Breast epithelium (tissue), 4 donors: ENCODE measurements at regions not wholly inside any gene's neighbourhood (a gene's known extent, or its start where the extent isn't known, plus 50 kb on each side); places are given as distances from the start of the nearest gene placed in this dataset.

Source experiments
- DNase-seq, 2 donors: peaks; one replicate each; pipeline ENCODE4 v3.0.0-alpha.2; 2019; ENCODE audit warnings: low spot score in 2 of 2
- H3K27ac ChIP-seq, 2 donors: fragments of 200-600 bp; sonication (generic) in 1 of 2; one replicate each; pipeline ENCODE4 v1.5.1; 2016 to 2019; ENCODE audit warnings: mild to moderate bottlenecking in 1 of 2
- H3K27me3 ChIP-seq, 2 donors: fragments of 200-600 bp; sonication (generic) in 1 of 2; one replicate each; pipeline versions ENCODE4 v1.5.1 to v1.6.0; 2017 to 2019; ENCODE audit warnings: control low read depth in 1 of 2, mild to moderate bottlenecking in 1 of 2
- H3K36me3 ChIP-seq: fragments of 200-600 bp; one replicate; pipeline ENCODE4 v1.5.1; 2019
- H3K4me1 ChIP-seq, 2 donors: fragments of 200-600 bp; sonication (generic); one replicate each; pipeline ENCODE4 v1.5.1; 2016 to 2019; ENCODE audit warnings: control low read depth in 1 of 2
- H3K4me3 ChIP-seq, 3 donors: fragments of 200-600 bp; sonication (generic); 1 replicate in 2 of 3; 2 replicates in 1 of 3; pipeline ENCODE4 v1.5.1; 2016 to 2019; ENCODE audit warnings: mild to moderate bottlenecking in 3 of 3, moderate library complexity in 2 of 3
- H3K9me3 ChIP-seq, 2 donors: fragments of 200-600 bp; sonication (generic) in 1 of 2; one replicate each; pipeline ENCODE4 v1.5.1; 2016 to 2019; ENCODE audit warnings: control low read depth in 1 of 2
- CTCF ChIP-seq, 3 donors: fragments of 450-650 bp; IDR thresholded peaks; one replicate each; pipeline ENCODE4 v1.5.1; 2016 to 2017; ENCODE audit warnings: antibody characterized with exemption in 3 of 3, mild to moderate bottlenecking in 3 of 3, moderate library complexity in 3 of 3
- POLR2A ChIP-seq: fragments of 450-650 bp; IDR thresholded peaks from one replicate; pipeline ENCODE4 v1.6.1; 2016; ENCODE audit warnings: antibody characterized with exemption, mild to moderate bottlenecking, moderate library complexity
- POLR2AphosphoS5 ChIP-seq, 3 donors: sonication (generic); formaldehyde crosslinking; IDR thresholded peaks; one replicate each; pipeline ENCODE4 v1.6.1; 2017; ENCODE audit warnings: antibody characterized with exemption in 3 of 3
- intact Hi-C: fragments of 100-400 bp; cut with DNase I; formaldehyde crosslinking; loops from one replicate; pipeline ENCODE4 v1.15.1; 2023; ENCODE audit warnings: low total_unique reads

- H3K9me3 ChIP-seq, result no peaks in the 10 kb centered on the region
- no peaks in the 10 kb centered on the region for H3K27me3 ChIP-seq
- no peaks in the 10 kb centered on the region for H3K36me3 ChIP-seq
- no peak overlapping the region for H3K4me3 ChIP-seq
- intact Hi-C loops, result no loop called here
- H3K4me1 ChIP-seq, result no peaks in the 10 kb centered on the region
- H3K27ac ChIP-seq, result no peak overlapping the region
- no peak for DNase-seq
- TF ChIP-seq POLR2A, result no peak
- TF ChIP-seq CTCF (IDR thresholded peaks at IDR 0.05), result no peak
- no peak for TF ChIP-seq POLR2AphosphoS5 (IDR thresholded peaks at IDR 0.05)
Measured at GRCh38 chr1:198829944-198830343, 191.1 kb downstream of the PTPRC start.

DNA sequence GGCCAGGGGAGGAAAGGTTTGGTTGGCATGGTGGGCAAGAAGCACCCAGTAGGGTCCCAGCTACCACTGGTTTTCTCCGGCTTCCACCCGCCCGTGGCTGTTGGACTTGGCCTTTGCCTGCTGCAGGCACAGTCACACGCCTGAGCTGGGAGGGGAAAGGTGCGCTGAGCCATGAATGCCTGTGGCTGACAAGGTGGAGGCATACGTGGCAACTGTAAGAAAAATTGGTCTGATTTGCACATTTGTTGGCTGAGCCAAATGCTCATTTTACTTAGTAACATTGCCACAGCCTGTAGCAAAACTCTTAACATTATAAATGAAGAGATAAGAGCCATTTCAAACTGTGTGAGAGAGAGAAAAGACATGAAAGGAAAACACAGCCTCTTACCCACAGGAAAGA lies 191.6 kb downstream of the PTPRC start:
- Histone ChIP-seq H3K9me3 (no peaks in the 10 kb centered on the region), H3K27me3 (no peaks in the 10 kb centered on the region), H3K36me3 (no peaks in the 10 kb centered on the region), H3K27ac (no peak overlapping the region), H3K4me1 (no peaks in the 10 kb centered on the region), H3K4me3 (no peak overlapping the region)
- no peak for DNase-seq
- TF ChIP-seq POLR2AphosphoS5 (IDR thresholded peaks at IDR 0.05) (no peak), CTCF (IDR thresholded peaks at IDR 0.05) (no peak), POLR2A (no peak)
- intact Hi-C loops, result no loop called here

DNA sequence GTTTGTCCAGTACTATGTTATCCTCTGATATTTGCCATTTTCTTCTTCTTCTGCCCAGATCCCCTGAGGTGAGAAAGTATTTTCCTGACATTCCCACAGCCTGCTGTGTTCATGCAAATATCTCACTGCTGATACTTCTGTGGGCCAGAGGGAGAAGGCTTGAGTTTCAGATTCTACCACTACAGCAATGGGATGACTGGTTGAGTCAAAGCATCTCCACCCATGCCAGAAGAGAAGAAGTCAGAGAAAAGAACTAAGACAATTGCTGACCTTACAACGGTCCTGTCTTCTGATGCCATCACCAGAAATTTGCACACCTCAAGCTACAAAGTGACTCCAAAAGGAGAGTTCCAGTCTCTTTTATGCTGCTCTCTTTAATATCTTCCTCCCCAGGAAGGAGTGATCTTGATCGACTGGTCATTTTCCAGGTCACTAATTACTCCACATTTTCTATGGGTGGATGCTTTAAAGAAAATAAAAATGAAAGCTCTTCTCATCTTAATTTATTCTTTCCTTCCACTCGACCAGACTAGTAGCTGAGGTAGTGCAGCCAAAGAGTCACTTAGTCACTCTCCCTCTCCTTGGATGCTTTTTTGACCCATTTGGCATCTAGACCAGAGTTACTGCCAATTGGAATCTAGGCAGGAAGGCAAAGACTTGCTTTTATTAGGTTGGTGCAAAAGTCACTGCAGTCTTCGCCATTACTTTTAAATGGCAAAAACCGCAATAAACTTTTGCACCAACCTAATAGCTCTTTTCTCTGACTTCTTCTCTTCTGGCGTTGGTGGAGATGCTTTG lies 195.1 kb downstream of the PTPRC start:
- no peaks in the 10 kb centered on the region for H3K36me3 ChIP-seq
- no peak for DNase-seq
- no peak overlapping the region for H3K27ac ChIP-seq
- H3K27me3 ChIP-seq, result no peaks in the 10 kb centered on the region
- no peaks in the 10 kb centered on the region for H3K9me3 ChIP-seq
- TF ChIP-seq POLR2AphosphoS5 (IDR thresholded peaks at IDR 0.05) (no peak), POLR2A (no peak), CTCF (IDR thresholded peaks at IDR 0.05) (no peak)
- intact Hi-C loops, result loop anchor here (2.0 kb wide), 1 partner anchor 49 kb away; no protein-coding TSS in a partner anchor
- H3K4me1 ChIP-seq, result no peaks in the 10 kb centered on the region
- no peak overlapping the region for H3K4me3 ChIP-seq

DNA sequence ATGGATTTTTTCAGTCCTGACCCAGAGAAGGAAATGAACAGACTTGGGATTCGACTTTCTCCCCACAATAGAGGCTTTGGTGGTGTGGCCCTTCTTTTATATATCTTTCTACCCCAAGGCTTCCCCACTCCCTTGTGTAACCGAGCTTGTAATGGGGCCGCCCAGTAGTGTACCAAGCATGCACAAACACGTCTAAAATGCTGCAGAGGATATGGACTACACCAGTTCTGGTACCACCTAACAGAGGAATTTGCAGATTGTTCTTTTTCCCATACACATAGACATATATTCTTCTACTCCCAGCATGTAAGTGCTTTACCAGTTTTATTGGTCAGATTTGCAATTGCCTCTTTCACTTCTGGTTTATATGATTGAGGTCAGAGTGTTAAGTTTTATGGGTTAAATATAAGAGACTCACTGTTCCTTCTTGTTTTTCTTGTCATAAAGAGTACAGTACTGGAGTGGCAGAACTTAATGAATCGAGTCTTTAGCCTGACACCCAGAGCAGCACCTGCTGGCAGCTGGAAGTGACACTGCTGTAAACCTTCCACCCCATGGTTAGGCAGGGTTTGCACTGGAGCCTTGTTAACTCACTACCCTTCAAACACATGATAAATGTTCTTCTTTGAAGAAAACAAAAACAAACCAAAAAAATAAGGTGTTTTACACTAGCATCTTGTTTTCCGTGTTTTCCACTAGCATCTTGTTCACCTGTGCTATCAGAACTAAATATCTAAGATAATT lies 198.6 kb downstream of the PTPRC start:
- TF ChIP-seq POLR2AphosphoS5 (IDR thresholded peaks at IDR 0.05) (no peak), POLR2A (no peak), CTCF (IDR thresholded peaks at IDR 0.05) (no peak)
- Histone ChIP-seq H3K27ac (no peak overlapping the region), H3K27me3 (no peaks in the 10 kb centered on the region), H3K4me1 (no peaks in the 10 kb centered on the region), H3K36me3 (no peaks in the 10 kb centered on the region), H3K4me3 (no peak overlapping the region), H3K9me3 (no peaks in the 10 kb centered on the region)
- DNase-seq, result no peak
- intact Hi-C loops, result no loop called here

GRCh38 chr1:198838022-198838342 lies 199.1 kb downstream of the PTPRC start:
- no peak overlapping the region for H3K4me3 ChIP-seq
- no peak for TF ChIP-seq POLR2AphosphoS5 (IDR thresholded peaks at IDR 0.05)
- TF ChIP-seq POLR2A, result no peak
- TF ChIP-seq CTCF (IDR thresholded peaks at IDR 0.05), result no peak
- H3K9me3 ChIP-seq, result no peaks in the 10 kb centered on the region
- no peaks in the 10 kb centered on the region for H3K36me3 ChIP-seq
- no peak overlapping the region for H3K27ac ChIP-seq
- DNase-seq, result no peak
- H3K27me3 ChIP-seq, result no peaks in the 10 kb centered on the region
- intact Hi-C loops, result no loop called here
- H3K4me1 ChIP-seq, result no peaks in the 10 kb centered on the region
